PC-9 (cell line): ENCODE measurements at regions not wholly inside any gene's neighbourhood (a gene's known extent, or its start where the extent isn't known, plus 50 kb on each side); places are given as distances from the start of the nearest gene placed in this dataset.

Source experiments
- BruUV-seq: library from RNA; stranded (reverse); fragments of 400-500 nt; replicated peaks from 2 replicates; lab custom pipeline; 2021; lab: Mats Ljungman, UMichigan
- CTCF ChIA-PET: fragments of 300-600 bp; sonication (Branson Sonifier 250); formaldehyde crosslinking; loops from one replicate; lab custom pipeline; 2022; ENCODE audit warnings: antibody characterized with exemption; lab: Charles Lee
- POLR2A ChIA-PET: fragments of 300-600 bp; sonication (Branson Sonifier 250); formaldehyde crosslinking; loops from one replicate; lab custom pipeline; 2022; ENCODE audit warnings: antibody characterized with exemption; ENCODE audit not compliant: unreplicated experiment; lab: Charles Lee
- DNase-seq, 2 experiments: peaks; one replicate each; pipeline versions ENCODE4 v3.0.0 to v3.0.0-alpha.2; 2015 to 2022; ENCODE audit warnings: mixed read lengths in 1 of 2
- H2AFZ ChIP-seq: fragments of 200-600 bp; sonication (generic); 2 replicates; pipeline ENCODE4 v1.8.1; 2017; ENCODE audit warnings: antibody characterized with exemption
- H3F3A ChIP-seq: fragments of 200-600 bp; sonication (generic); 2 replicates; pipeline ENCODE4 v1.8.1; 2017; ENCODE audit warnings: antibody characterized with exemption, mild to moderate bottlenecking, low read depth; ENCODE audit not compliant: insufficient read depth
- H3K27ac ChIP-seq: fragments of 200-600 bp; sonication (generic); 2 replicates; pipeline ENCODE4 v1.6.1; 2016; ENCODE audit warnings: mixed run types
- H3K27me3 ChIP-seq: fragments of 200-600 bp; sonication (generic); 2 replicates; pipeline ENCODE4 v1.6.1; 2016; ENCODE audit warnings: low read depth, mixed run types; ENCODE audit not compliant: insufficient read depth
- H3K36me3 ChIP-seq: fragments of 200-600 bp; sonication (generic); 2 replicates; pipeline ENCODE4 v1.6.1; 2016; ENCODE audit warnings: low read depth, mixed run types
- H3K4me1 ChIP-seq: fragments of 200-600 bp; sonication (generic); replicated peaks from 2 replicates; pipeline ENCODE4 v1.6.1; 2016; ENCODE audit warnings: mixed run types; ENCODE audit not compliant: insufficient read depth
- H3K4me2 ChIP-seq: fragments of 200-600 bp; sonication (generic); 2 replicates; pipeline ENCODE4 v1.6.1; 2017; ENCODE audit warnings: mixed run types
- H3K4me3 ChIP-seq: fragments of 200-600 bp; sonication (generic); 2 replicates; pipeline ENCODE4 v1.6.1; 2016; ENCODE audit warnings: mixed run types
- H3K79me2 ChIP-seq: fragments of 200-600 bp; sonication (generic); 2 replicates; pipeline ENCODE4 v1.6.1; 2017; ENCODE audit warnings: low read depth, mixed run types
- H3K9me2 ChIP-seq: fragments of 200-600 bp; sonication (generic); 2 replicates; pipeline ENCODE4 v1.8.1; 2017; ENCODE audit warnings: mild to moderate bottlenecking; ENCODE audit not compliant: insufficient read depth
- H3K9me3 ChIP-seq: fragments of 200-600 bp; sonication (generic); 2 replicates; pipeline ENCODE4 v1.8.1; 2016; ENCODE audit warnings: low read depth; ENCODE audit not compliant: insufficient read depth
- H4K20me1 ChIP-seq: fragments of 200-600 bp; sonication (generic); 2 replicates; pipeline ENCODE4 v1.8.1; 2017; ENCODE audit not compliant: insufficient read depth
- CTCF ChIP-seq: fragments of 200-600 bp; sonication (generic); conservative IDR thresholded peaks from 2 replicates; pipeline ENCODE4 v1.6.1; 2017; ENCODE audit warnings: mixed run types, antibody characterized with exemption, mild to moderate bottlenecking, moderate library complexity
- EZH2 ChIP-seq: fragments of 200-600 bp; sonication (generic); IDR thresholded peaks from 2 replicates; pipeline ENCODE4 v1.8.0; 2017; ENCODE audit warnings: antibody characterized with exemption, low read depth
- intact Hi-C: fragments of 100-400 bp; cut with micrococcal nuclease; formaldehyde crosslinking; loops from one replicate; pipeline ENCODE4 v1.10.0; 2022; ENCODE audit not compliant: unreplicated experiment

GRCh38 chr11:36928621-36929020 is 330.6 kb upstream of the RAG2 start:
- Histone ChIP-seq H3K4me1 (no peaks in the 10 kb centered on the region), H2AFZ (no peak overlapping the region), H3K36me3 (no peaks in the 10 kb centered on the region), H3F3A (no peaks in the 10 kb centered on the region), H4K20me1 (no peaks in the 10 kb centered on the region), H3K79me2 (no peaks in the 10 kb centered on the region), H3K9me3 (no peaks in the 10 kb centered on the region), H3K27me3 (peaks cover 6% of the 10 kb centered on the region; the same call in 1 of the 2 replicates), H3K4me2 (no peak overlapping the region), H3K27ac (no peak overlapping the region), H3K4me3 (no peak overlapping the region), H3K9me2 (no peaks in the 10 kb centered on the region)
- TF ChIP-seq EZH2 (no peak), CTCF (no peak)
- CTCF ChIA-PET: no interaction called here
- BruUV-seq: no TSS peak
- no peak for DNase-seq
- intact Hi-C loops: no loop called here
- POLR2A ChIA-PET: no interaction called here

- intact Hi-C loops: no loop called here
These were observed 301.8 kb upstream of the RAG2 start for GRCh38 chr11:36899800-36900199.

GRCh38 chr11:36890841-36891240 is 292.8 kb upstream of the RAG2 start:
- Histone ChIP-seq H3K27me3 (no peaks in the 10 kb centered on the region), H3F3A (no peaks in the 10 kb centered on the region), H3K4me2 (no peak overlapping the region), H3K4me1 (no peaks in the 10 kb centered on the region), H3K36me3 (no peaks in the 10 kb centered on the region), H3K27ac (no peak overlapping the region), H4K20me1 (no peaks in the 10 kb centered on the region), H3K4me3 (no peak overlapping the region), H3K9me3 (no peaks in the 10 kb centered on the region), H2AFZ (no peak overlapping the region), H3K9me2 (peaks cover 3% of the 10 kb centered on the region; the same call in 1 of the 2 replicates), H3K79me2 (no peaks in the 10 kb centered on the region)
- intact Hi-C loops: no loop called here
- BruUV-seq: no TSS peak
- POLR2A ChIA-PET: no interaction called here
- TF ChIP-seq CTCF (no peak), EZH2 (no peak)
- CTCF ChIA-PET: no interaction called here
- DNase-seq: no peak

More at GRCh38 chr11:36899800-36900199, 301.8 kb upstream of the RAG2 start:
- Histone ChIP-seq H4K20me1 (no peaks in the 10 kb centered on the region), H3K4me1 (no peaks in the 10 kb centered on the region), H3K27ac (no peak overlapping the region), H3K4me3 (no peak overlapping the region), H3K4me2 (no peak overlapping the region), H3F3A (no peaks in the 10 kb centered on the region; the same call in 1 of the 2 replicates), H3K79me2 (no peaks in the 10 kb centered on the region), H3K9me3 (no peaks in the 10 kb centered on the region; the same call in 1 of the 2 replicates), H2AFZ (no peak overlapping the region), H3K9me2 (no peaks in the 10 kb centered on the region), H3K36me3 (no peaks in the 10 kb centered on the region), H3K27me3 (no peaks in the 10 kb centered on the region)
- no TSS peak for BruUV-seq
- CTCF ChIA-PET: no interaction called here
- POLR2A ChIA-PET: no interaction called here
- TF ChIP-seq EZH2 (no peak), CTCF (no peak)
- DNase-seq: no peak
